Gastroesophageal sphincter (tissue), 3 donors: ENCODE measurements at regions not wholly inside any gene's neighbourhood (a gene's known extent, or its start where the extent isn't known, plus 50 kb on each side); places are given as distances from the start of the nearest gene placed in this dataset.

Experiments
- EP300 ChIP-seq: sonication (generic); formaldehyde crosslinking; IDR thresholded peaks from one replicate; pipeline ENCODE4 v1.6.1; 2017; ENCODE audit warnings: antibody characterized with exemption, mild to moderate bottlenecking
- POLR2A ChIP-seq, 2 donors: fragments of 450-650 bp; IDR thresholded peaks; one replicate each; pipeline ENCODE4 v1.6.1; 2017; ENCODE audit warnings: antibody characterized with exemption in 2 of 2, mild to moderate bottlenecking in 2 of 2, moderate library complexity in 1 of 2
- POLR2AphosphoS5 ChIP-seq: sonication (generic); formaldehyde crosslinking; IDR thresholded peaks from one replicate; pipeline ENCODE4 v1.6.1; 2017; ENCODE audit warnings: antibody characterized with exemption
- TF ChIP-seq, protein P1 (sequence below), 4 experiments: fragments of 200-600 bp in 2 of 4; fragments of 450-650 bp in 2 of 4; sonication (generic) in 1 of 4; IDR thresholded peaks; one replicate each; pipeline ENCODE4 v1.5.1; 2017 to 2019; ENCODE audit warnings: antibody characterized with exemption in 4 of 4, mild to moderate bottlenecking in 2 of 4, moderate library complexity in 2 of 4

GRCh38 chr20:53760025-53760441 is 166.4 kb upstream of the ZNF217 start:
- TF ChIP-seq, protein P1, sequence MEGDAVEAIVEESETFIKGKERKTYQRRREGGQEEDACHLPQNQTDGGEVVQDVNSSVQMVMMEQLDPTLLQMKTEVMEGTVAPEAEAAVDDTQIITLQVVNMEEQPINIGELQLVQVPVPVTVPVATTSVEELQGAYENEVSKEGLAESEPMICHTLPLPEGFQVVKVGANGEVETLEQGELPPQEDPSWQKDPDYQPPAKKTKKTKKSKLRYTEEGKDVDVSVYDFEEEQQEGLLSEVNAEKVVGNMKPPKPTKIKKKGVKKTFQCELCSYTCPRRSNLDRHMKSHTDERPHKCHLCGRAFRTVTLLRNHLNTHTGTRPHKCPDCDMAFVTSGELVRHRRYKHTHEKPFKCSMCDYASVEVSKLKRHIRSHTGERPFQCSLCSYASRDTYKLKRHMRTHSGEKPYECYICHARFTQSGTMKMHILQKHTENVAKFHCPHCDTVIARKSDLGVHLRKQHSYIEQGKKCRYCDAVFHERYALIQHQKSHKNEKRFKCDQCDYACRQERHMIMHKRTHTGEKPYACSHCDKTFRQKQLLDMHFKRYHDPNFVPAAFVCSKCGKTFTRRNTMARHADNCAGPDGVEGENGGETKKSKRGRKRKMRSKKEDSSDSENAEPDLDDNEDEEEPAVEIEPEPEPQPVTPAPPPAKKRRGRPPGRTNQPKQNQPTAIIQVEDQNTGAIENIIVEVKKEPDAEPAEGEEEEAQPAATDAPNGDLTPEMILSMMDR (IDR thresholded peaks at IDR 0.05): no peak
- TF ChIP-seq EP300: no peak
- TF ChIP-seq POLR2A (IDR thresholded peaks at IDR 0.05): no peak
- TF ChIP-seq POLR2AphosphoS5: no peak
